GM12878 (cell line): ENCODE measurements at regions not wholly inside any gene's neighbourhood (a gene's known extent, or its start where the extent isn't known, plus 50 kb on each side); places are given as distances from the start of the nearest gene placed in this dataset.

Experiments
- ATAC-seq: fragments of 200-7000 bp; cut with Tn5 transposase; 3 replicates; pipeline ENCODE4 v1.9.1; 2020; ENCODE audit warnings: mild to moderate bottlenecking, moderate library complexity
- BruUV-seq: library from RNA; stranded (reverse); fragments of 400-500 nt; replicated peaks from 2 replicates; lab custom pipeline; 2021; lab: Mats Ljungman, UMichigan
- CTCF ChIA-PET: fragments of 300-600 bp; sonication (Branson Sonifier 250); formaldehyde crosslinking; extraction: SDS; loops from one replicate; lab custom pipeline; 2021; ENCODE audit warnings: inconsistent platforms; lab: Yijun Ruan, JAX
- POLR2A ChIA-PET: fragments of 350-600 bp; formaldehyde crosslinking; extraction: SDS; loops from one replicate; lab custom pipeline; 2021; ENCODE audit warnings: inconsistent platforms; lab: Charles Lee
- RAD21 ChIA-PET: fragments of 300-600 bp; sonication (Branson Sonifier 250); formaldehyde crosslinking; loops from one replicate; lab custom pipeline; 2023; ENCODE audit warnings: antibody characterized with exemption; ENCODE audit not compliant: unreplicated experiment; lab: Charles Lee
- SMC1A ChIA-PET: fragments of 300-600 bp; sonication (Branson Sonifier 250); formaldehyde crosslinking; loops from one replicate; lab custom pipeline; 2023; ENCODE audit not compliant: unreplicated experiment, uncharacterized antibody; lab: Charles Lee
- DNase-seq: peaks from one replicate; pipeline ENCODE4 v3.0.0-alpha.2; 2011; ENCODE audit warnings: low read depth, low spot score
- FAIRE-seq: peaks from 3 replicates; lab custom pipeline; 2011; peaks lifted over from hg19 to GRCh38; lab: Jason Lieb, UNC
- H2AFZ ChIP-seq: 2 replicates; pipeline ENCODE4 v1.6.0; 2011; ENCODE audit warnings: low read depth, low read length, control low read depth; ENCODE audit not compliant: control insufficient read depth
- H3K27ac ChIP-seq: 2 replicates; pipeline ENCODE4 v1.5.1; 2011; ENCODE audit warnings: control low read depth; ENCODE audit not compliant: control insufficient read depth, insufficient read depth
- H3K27me3 ChIP-seq, 2 experiments: replicated peaks in 1 of 2; 2 replicates each; pipeline versions ENCODE4 v1.6.0 to v1.6.1; 2011; ENCODE audit warnings: low read length in 1 of 2; ENCODE audit not compliant: control insufficient read depth in 2 of 2, insufficient read depth in 2 of 2
- H3K36me3 ChIP-seq, 2 experiments: 2 replicates each; pipeline ENCODE4 v1.5.1; 2011; ENCODE audit warnings: low read length in 1 of 2; ENCODE audit not compliant: control insufficient read depth in 2 of 2, insufficient read depth in 2 of 2
- H3K4me1 ChIP-seq: 2 replicates; pipeline ENCODE4 v1.6.1; 2011; ENCODE audit warnings: mild to moderate bottlenecking, low read length, moderate library complexity, mixed read lengths; ENCODE audit not compliant: control insufficient read depth, insufficient read depth
- H3K4me2 ChIP-seq: 2 replicates; pipeline ENCODE4 v1.6.0; 2011; ENCODE audit warnings: control low read depth; ENCODE audit not compliant: control insufficient read depth, insufficient read depth
- H3K4me3 ChIP-seq: fragments of 200-600 bp; sonication (generic); 2 replicates; pipeline ENCODE4 v1.5.1; 2016
- H3K79me2 ChIP-seq: 2 replicates; pipeline ENCODE4 v1.6.0; 2011; ENCODE audit warnings: low read length; ENCODE audit not compliant: control insufficient read depth, insufficient read depth
- H3K9ac ChIP-seq: 2 replicates; pipeline ENCODE4 v1.8.0; 2011; ENCODE audit warnings: low read length, control low read depth, mixed read lengths; ENCODE audit not compliant: control insufficient read depth, insufficient read depth
- H3K9me3 ChIP-seq: replicated peaks from 3 replicates; pipeline ENCODE4 v1.5.1; 2011; ENCODE audit warnings: mild to moderate bottlenecking, low read length; ENCODE audit not compliant: control insufficient read depth, insufficient read depth
- H4K20me1 ChIP-seq: 2 replicates; pipeline ENCODE4 v1.6.0; 2011; ENCODE audit not compliant: control insufficient read depth, insufficient read depth
- ATF7 ChIP-seq: fragments of 450-650 bp; IDR thresholded peaks from 2 replicates; pipeline ENCODE4 v1.6.1; 2016; ENCODE audit warnings: low read depth, mild to moderate bottlenecking
- CHD1 ChIP-seq: IDR thresholded peaks from 2 replicates; pipeline ENCODE4 v1.6.1; 2012; ENCODE audit warnings: low read depth, low read length, improper control_type of control experiment
- FOXM1 ChIP-seq: IDR thresholded peaks from 2 replicates; pipeline ENCODE4 v1.6.1; 2012; ENCODE audit warnings: low read depth, mild to moderate bottlenecking, inconsistent platforms, low read length, moderate library complexity
- POLR2AphosphoS2 ChIP-seq: IDR thresholded peaks from 2 replicates; pipeline ENCODE4 v1.6.1; 2011; ENCODE audit warnings: low read depth, mild to moderate bottlenecking, low read length, improper control_type of control experiment, moderate library complexity
- RAD21 ChIP-seq: IDR thresholded peaks from 2 replicates; pipeline ENCODE4 v1.6.1; 2011; ENCODE audit warnings: mild to moderate bottlenecking, low read depth, low read length, moderate library complexity; ENCODE audit not compliant: insufficient read depth
- RAD51 ChIP-seq: fragments of 450-650 bp; IDR thresholded peaks from 2 replicates; pipeline ENCODE4 v1.6.1; 2016; ENCODE audit warnings: moderate library complexity, mild to moderate bottlenecking, inconsistent platforms
- SUPT20H ChIP-seq: IDR thresholded peaks from 2 replicates; pipeline ENCODE4 v1.6.1; 2011; ENCODE audit warnings: low read depth, mild to moderate bottlenecking, low read length, moderate library complexity, borderline replicate concordance; ENCODE audit not compliant: control insufficient read depth
- WGBS: methylation state at CpG from one replicate; pipeline ENCODE4 v1.1.6; 2016; ENCODE audit warnings: low lambda C conversion rate; ENCODE audit not compliant: insufficient replicate concordance, insufficient coverage; ENCODE audit errors: missing lambda C conversion rate; 5-methylcytosine and 5-hydroxymethylcytosine counted together
- in situ Hi-C: fragments of 300-500 bp; cut with MboI; formaldehyde crosslinking; loops from 9 replicates; pipeline ENCODE4 v1.14.3; 2018; ENCODE audit warnings: mixed read lengths
- intact Hi-C: fragments of 100-400 bp; cut with micrococcal nuclease; formaldehyde crosslinking; loops from one replicate; pipeline ENCODE4 v1.14.2; 2022; ENCODE audit not compliant: unreplicated experiment
- TF ChIP-seq, protein P1 (sequence below): IDR thresholded peaks from 2 replicates; pipeline ENCODE4 v1.6.1; 2012; ENCODE audit warnings: mild to moderate bottlenecking, low read depth, low read length

DNA sequence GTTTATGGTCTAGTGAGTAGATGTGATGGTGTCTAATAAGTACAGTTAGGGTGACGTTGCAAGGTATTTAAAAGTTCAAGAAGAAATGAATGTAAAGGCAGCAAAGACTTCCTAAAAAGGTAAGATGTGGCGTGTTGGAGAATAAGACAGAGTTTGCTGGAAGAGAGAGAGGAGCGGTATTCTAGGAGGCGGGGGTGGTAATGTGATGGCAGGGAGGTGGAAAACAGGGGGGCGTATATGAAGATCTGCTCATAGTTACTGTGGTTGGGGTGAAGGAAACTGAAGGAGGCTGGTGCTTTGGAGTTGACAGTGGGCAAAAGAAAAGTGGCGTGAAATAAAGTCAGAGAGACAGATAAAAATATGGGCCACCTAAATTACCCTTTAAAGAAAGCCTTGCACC, 164.9 kb upstream of the LRRN1 start (continued):
- TF ChIP-seq SUPT20H (no peak), ATF7 (no peak), CHD1 (no peak)
- TF ChIP-seq, protein P1, sequence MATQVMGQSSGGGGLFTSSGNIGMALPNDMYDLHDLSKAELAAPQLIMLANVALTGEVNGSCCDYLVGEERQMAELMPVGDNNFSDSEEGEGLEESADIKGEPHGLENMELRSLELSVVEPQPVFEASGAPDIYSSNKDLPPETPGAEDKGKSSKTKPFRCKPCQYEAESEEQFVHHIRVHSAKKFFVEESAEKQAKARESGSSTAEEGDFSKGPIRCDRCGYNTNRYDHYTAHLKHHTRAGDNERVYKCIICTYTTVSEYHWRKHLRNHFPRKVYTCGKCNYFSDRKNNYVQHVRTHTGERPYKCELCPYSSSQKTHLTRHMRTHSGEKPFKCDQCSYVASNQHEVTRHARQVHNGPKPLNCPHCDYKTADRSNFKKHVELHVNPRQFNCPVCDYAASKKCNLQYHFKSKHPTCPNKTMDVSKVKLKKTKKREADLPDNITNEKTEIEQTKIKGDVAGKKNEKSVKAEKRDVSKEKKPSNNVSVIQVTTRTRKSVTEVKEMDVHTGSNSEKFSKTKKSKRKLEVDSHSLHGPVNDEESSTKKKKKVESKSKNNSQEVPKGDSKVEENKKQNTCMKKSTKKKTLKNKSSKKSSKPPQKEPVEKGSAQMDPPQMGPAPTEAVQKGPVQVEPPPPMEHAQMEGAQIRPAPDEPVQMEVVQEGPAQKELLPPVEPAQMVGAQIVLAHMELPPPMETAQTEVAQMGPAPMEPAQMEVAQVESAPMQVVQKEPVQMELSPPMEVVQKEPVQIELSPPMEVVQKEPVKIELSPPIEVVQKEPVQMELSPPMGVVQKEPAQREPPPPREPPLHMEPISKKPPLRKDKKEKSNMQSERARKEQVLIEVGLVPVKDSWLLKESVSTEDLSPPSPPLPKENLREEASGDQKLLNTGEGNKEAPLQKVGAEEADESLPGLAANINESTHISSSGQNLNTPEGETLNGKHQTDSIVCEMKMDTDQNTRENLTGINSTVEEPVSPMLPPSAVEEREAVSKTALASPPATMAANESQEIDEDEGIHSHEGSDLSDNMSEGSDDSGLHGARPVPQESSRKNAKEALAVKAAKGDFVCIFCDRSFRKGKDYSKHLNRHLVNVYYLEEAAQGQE: no peak

DNA sequence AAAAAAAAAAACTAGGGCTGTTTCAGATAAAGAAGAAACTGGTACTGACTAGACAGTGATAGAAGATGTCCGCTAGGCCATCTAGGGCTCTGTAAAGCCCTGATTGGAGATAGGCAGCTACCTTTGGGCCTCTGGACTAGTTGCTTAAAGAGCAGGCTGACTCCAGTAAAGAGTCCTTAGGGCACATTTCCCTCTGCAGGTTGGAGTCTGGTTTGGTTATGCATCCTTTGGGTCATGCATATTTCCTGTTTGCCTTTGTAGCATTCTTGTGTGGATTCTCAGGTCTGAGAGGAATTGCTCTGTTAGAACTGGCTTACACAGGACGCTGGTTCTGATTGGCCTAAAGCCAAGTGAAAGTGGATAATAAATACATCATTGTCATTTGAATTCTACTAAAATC, 165.5 kb upstream of the LRRN1 start:
- intact Hi-C loops: no loop called here
- Histone ChIP-seq H3K4me2 (no peak overlapping the region), H3K9me3 (no peaks in the 10 kb centered on the region), H3K27ac (no peak overlapping the region), H4K20me1 (no peaks in the 10 kb centered on the region), H3K27me3 (no peaks in the 10 kb centered on the region), H3K4me1 (no peaks in the 10 kb centered on the region), H3K36me3 (no peaks in the 10 kb centered on the region), H3K4me3 (no peak overlapping the region), H2AFZ (no peak overlapping the region), H3K9ac (no peak overlapping the region), H3K79me2 (no peaks in the 10 kb centered on the region)
- DNase-seq: no peak
- WGBS: 17% methylated on average over 2 of the region's 2 CpGs
- CTCF ChIA-PET: interaction anchor here (1.0 kb wide), 1 partner anchor 12 kb away, joined by 3 read pairs; no protein-coding TSS in a partner anchor
- BruUV-seq: no TSS peak
- SMC1A ChIA-PET: no interaction called here
- no peak for FAIRE-seq
- TF ChIP-seq RAD51: no peak
- TF ChIP-seq RAD21: no peak
- TF ChIP-seq POLR2AphosphoS2: no peak
- TF ChIP-seq FOXM1: no peak
- POLR2A ChIA-PET: interaction anchor here (0.9 kb wide), 1 partner anchor 15 kb away, joined by 3 read pairs; no protein-coding TSS in a partner anchor
- ATAC-seq: no peak
- RAD21 ChIA-PET: no interaction called here
- in situ Hi-C loops: no loop called here
